Right lung (tissue), 2 donors: ENCODE measurements at regions not wholly inside any gene's neighbourhood (a gene's known extent, or its start where the extent isn't known, plus 50 kb on each side); places are given as distances from the start of the nearest gene placed in this dataset.
A peak's percentile ranks its signal among the peaks of the same experiment; 100 is the strongest.
"Not testable (repeated sequence)": the region's sequence is repeated elsewhere in the genome, so short reads cannot be mapped to it uniquely, and the experiment has no call there.

Source experiments
- DNase-seq, 2 donors: peaks; one replicate each; pipeline ENCODE4 v3.0.0-alpha.2; 2013

GRCh38 chr7:108627476-108628051 is 57.9 kb downstream of the DNAJB9 start:
- no peak for DNase-seq

GRCh38 chr7:108628678-108629077 is 59.0 kb downstream of the DNAJB9 start:
- no peak for DNase-seq

GRCh38 chr7:108629651-108630400 is 60.2 kb downstream of the DNAJB9 start:
- peak; percentile 87 to 92 for DNase-seq

GRCh38 chr7:108634036-108634435 is 64.4 kb downstream of the DNAJB9 start:
- DNase-seq = no peak

GRCh38 chr7:108634535-108634934 is 64.9 kb downstream of the DNAJB9 start:
- no peak for DNase-seq

- peak in 1 of 2 donors; percentile 69 for DNase-seq
Measured at GRCh38 chr7:108637049-108637621, 67.5 kb downstream of the DNAJB9 start.

- peak in 1 of 2 donors; percentile 39 for DNase-seq
Measured at GRCh38 chr7:108642126-108642525, 72.5 kb downstream of the DNAJB9 start.

GRCh38 chr7:108643136-108643535 is 73.5 kb downstream of the DNAJB9 start:
- no peak for DNase-seq

GRCh38 chr7:108648989-108649388 is 79.3 kb downstream of the DNAJB9 start:
- DNase-seq = no peak

GRCh38 chr7:108650467-108650866 is 80.8 kb downstream of the DNAJB9 start:
- no peak for DNase-seq

- no peak for DNase-seq
Measured at GRCh38 chr7:108652886-108653285, 83.2 kb downstream of the DNAJB9 start.

GRCh38 chr7:108653526-108653925 is 83.9 kb downstream of the DNAJB9 start:
- DNase-seq = no peak

- not testable (repeated sequence) for DNase-seq
Measured at GRCh38 chr7:108657140-108657726, 87.6 kb downstream of the DNAJB9 start.

- DNase-seq = no peak
Measured at GRCh38 chr7:108659261-108659660, 89.6 kb downstream of the DNAJB9 start.

- no peak for DNase-seq
Measured at GRCh38 chr7:108659867-108660266, 90.2 kb downstream of the DNAJB9 start.

- DNase-seq = no peak
Measured at GRCh38 chr7:108660465-108660864, 90.8 kb downstream of the DNAJB9 start.

GRCh38 chr7:108662783-108663362 is 93.2 kb downstream of the DNAJB9 start:
- DNase-seq = no peak

- no peak for DNase-seq
Measured at GRCh38 chr7:108663701-108664100, 94.0 kb downstream of the DNAJB9 start.

- no peak for DNase-seq
Measured at GRCh38 chr7:108667216-108667615, 97.5 kb downstream of the DNAJB9 start.

GRCh38 chr7:108669958-108670357 is 100.3 kb downstream of the DNAJB9 start:
- DNase-seq = no peak

GRCh38 chr7:108673699-108674098 is 104.0 kb downstream of the DNAJB9 start:
- DNase-seq = not testable (repeated sequence)

GRCh38 chr7:108684629-108685028 is 115.0 kb downstream of the DNAJB9 start:
- DNase-seq = no peak
